Pancreas (tissue), 10 donors: ENCODE measurements at regions not wholly inside any gene's neighbourhood (a gene's known extent, or its start where the extent isn't known, plus 50 kb on each side); places are given as distances from the start of the nearest gene placed in this dataset.

ENCODE experiments used
- ATAC-seq, 4 donors: fragments of 200-7000 bp; cut with Tn5 transposase; one replicate each; pipeline versions ENCODE4 v1.8.0 to v1.9.1; 2020; ENCODE audit warnings: mild to moderate bottlenecking in 4 of 4, moderate library complexity in 4 of 4
- DNase-seq, 6 donors: peaks; one replicate each; pipeline ENCODE4 v3.0.0-alpha.2; 2020
- FAIRE-seq: peaks from 2 replicates; lab custom pipeline; 2012; peaks lifted over from hg19 to GRCh38; lab: Jason Lieb, UNC
- H3K27ac ChIP-seq, 4 donors: fragments of 200-600 bp; sonication (generic); 1 replicate in 3 of 4; 2 replicates in 1 of 4; pipeline versions ENCODE4 v1.5.0 to v1.8.0; 2020
- H3K27me3 ChIP-seq, 4 donors: fragments of 200-600 bp; one replicate each; pipeline ENCODE4 v1.8.0; 2021
- H3K36me3 ChIP-seq, 3 donors: fragments of 200-600 bp; sonication (generic) in 1 of 3; one replicate each; pipeline versions ENCODE4 v1.5.0 to v1.8.0; 2020 to 2021
- H3K4me1 ChIP-seq, 3 donors: fragments of 200-600 bp; one replicate each; pipeline ENCODE4 v1.8.0; 2021
- H3K4me3 ChIP-seq, 4 donors: fragments of 200-600 bp; sonication (generic) in 2 of 4; one replicate each; pipeline versions ENCODE4 v1.5.0 to v1.8.0; 2020 to 2021
- H3K9me3 ChIP-seq, 4 donors: fragments of 200-600 bp; one replicate each; pipeline ENCODE4 v1.8.0; 2021
- WGBS, 2 donors: extraction: QIAGEN DNeasy Blood & Tissue Kit; methylation state at CpG; one replicate each; pipeline ENCODE4 v1.1.7; 2013; 5-methylcytosine and 5-hydroxymethylcytosine counted together
- intact Hi-C, 3 donors: fragments of 100-400 bp; cut with DNase I; formaldehyde crosslinking; loops; one replicate each; pipeline versions ENCODE4 v1.11.1 to v1.14.2; 2022
- TF ChIP-seq, protein P1 (sequence below), 4 donors: fragments of 200-600 bp; sonication (generic) in 3 of 4; IDR thresholded peaks; one replicate each; pipeline versions ENCODE4 v1.5.0 to v1.8.0; 2021; ENCODE audit warnings: antibody characterized with exemption in 4 of 4
- donor health status: healthy with polysubstance abuse.
- donor health status: DM: no; HTN: no; CAD: no; lungs with moderate emphysema.
- donor health status: DM: no; HTN: no; CAD: no.
- donor health status: control.
- donor health status: control.
- donor health status: Bipolar disorder and iron deficiency.
- donor health status: DM: yes; HTN: yes; CAD: no.
- donor health status: DM: no; HTN: no; CAD: no.
- donor health status: DM: no; HTN: no; CAD: no.
- donor health status: DM: yes; HTN: yes; CAD: no.

DNA sequence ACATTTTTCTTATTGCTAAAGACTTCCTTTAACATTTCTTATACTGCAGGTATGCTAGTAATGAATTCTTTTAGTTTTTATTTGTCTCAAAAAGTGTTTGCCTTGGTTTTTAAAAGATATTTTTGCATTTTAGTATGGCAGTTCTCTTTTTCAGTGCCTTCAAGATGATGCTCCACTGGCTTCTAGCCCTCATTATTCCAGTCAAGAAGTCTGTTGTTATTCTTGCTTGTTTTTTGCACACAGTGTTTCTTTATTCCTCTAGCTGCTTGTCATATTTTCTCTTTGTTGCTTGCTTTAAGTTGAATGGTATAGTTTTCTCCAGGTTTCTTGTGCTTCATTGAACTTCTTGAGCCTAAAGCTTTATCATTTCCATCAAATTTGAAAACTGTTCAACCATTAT is 158.0 kb upstream of the SPHKAP start:
- DNase-seq (no peak), ATAC-seq (no peak), FAIRE-seq (no peak)
- Histone ChIP-seq H3K9me3 (no peaks in the 10 kb centered on the region), H3K27ac (no peak overlapping the region), H3K27me3 (no peaks in the 10 kb centered on the region), H3K4me3 (no peak overlapping the region), H3K4me1 (no peaks in the 10 kb centered on the region), H3K36me3 (no peaks in the 10 kb centered on the region)
- intact Hi-C loops, result no loop called here
- TF ChIP-seq, protein P1, sequence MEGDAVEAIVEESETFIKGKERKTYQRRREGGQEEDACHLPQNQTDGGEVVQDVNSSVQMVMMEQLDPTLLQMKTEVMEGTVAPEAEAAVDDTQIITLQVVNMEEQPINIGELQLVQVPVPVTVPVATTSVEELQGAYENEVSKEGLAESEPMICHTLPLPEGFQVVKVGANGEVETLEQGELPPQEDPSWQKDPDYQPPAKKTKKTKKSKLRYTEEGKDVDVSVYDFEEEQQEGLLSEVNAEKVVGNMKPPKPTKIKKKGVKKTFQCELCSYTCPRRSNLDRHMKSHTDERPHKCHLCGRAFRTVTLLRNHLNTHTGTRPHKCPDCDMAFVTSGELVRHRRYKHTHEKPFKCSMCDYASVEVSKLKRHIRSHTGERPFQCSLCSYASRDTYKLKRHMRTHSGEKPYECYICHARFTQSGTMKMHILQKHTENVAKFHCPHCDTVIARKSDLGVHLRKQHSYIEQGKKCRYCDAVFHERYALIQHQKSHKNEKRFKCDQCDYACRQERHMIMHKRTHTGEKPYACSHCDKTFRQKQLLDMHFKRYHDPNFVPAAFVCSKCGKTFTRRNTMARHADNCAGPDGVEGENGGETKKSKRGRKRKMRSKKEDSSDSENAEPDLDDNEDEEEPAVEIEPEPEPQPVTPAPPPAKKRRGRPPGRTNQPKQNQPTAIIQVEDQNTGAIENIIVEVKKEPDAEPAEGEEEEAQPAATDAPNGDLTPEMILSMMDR (IDR thresholded peaks at IDR 0.05), result no peak

DNA sequence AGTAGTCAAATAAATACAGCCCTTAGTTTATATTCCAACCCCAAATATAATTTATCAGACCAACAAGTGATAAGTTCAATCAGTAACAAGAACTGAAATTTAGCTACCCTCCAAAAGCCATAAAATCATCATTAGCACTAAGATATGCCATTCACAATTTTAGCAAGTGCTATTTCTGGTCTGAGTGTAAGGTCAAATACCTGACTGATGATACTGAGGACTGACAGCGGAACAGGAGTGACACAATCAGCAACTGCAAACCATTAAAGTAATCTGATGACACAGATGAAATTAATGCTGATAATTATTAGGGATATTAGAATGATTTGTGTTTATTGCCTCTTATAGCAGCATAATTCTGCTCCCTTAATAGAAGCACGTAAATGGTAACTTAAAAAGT is 152.7 kb upstream of the SPHKAP start:
- Histone ChIP-seq H3K27me3 (no peaks in the 10 kb centered on the region), H3K4me3 (no peak overlapping the region), H3K36me3 (no peaks in the 10 kb centered on the region), H3K9me3 (no peaks in the 10 kb centered on the region), H3K27ac (no peak overlapping the region), H3K4me1 (no peaks in the 10 kb centered on the region)
- intact Hi-C loops, result no loop called here
- no peak for FAIRE-seq
- DNase-seq, result no peak
- WGBS, 2 donors, result 82 to 88% methylated on average over 2 of the region's 2 CpGs
- no peak for ATAC-seq
- TF ChIP-seq, protein P1 (IDR thresholded peaks at IDR 0.05), result no peak

DNA sequence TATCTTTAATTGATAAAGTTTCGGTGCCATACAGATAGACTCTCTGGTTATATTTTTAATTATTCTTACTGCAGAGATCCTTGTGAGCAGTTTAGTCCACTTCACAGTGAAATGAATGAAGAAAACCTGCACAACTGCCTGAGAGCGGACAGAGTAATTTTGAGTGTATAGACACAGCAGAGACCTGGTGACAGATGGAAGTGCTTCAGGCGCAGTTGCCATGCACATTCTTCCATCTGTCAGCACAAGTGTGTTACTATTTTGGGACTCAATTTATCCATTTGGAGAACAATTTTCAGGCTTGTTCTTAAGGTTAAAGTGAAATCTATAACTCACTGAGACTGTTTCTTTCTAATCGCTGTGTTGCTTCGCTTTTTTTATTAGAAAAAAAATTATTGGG is 147.8 kb upstream of the SPHKAP start:
- no peak for FAIRE-seq
- Histone ChIP-seq H3K27ac (no peak overlapping the region), H3K36me3 (no peaks in the 10 kb centered on the region), H3K4me3 (no peak overlapping the region), H3K9me3 (no peaks in the 10 kb centered on the region), H3K27me3 (no peaks in the 10 kb centered on the region), H3K4me1 (no peaks in the 10 kb centered on the region)
- intact Hi-C loops, result no loop called here
- TF ChIP-seq, protein P1 (IDR thresholded peaks at IDR 0.05), result no peak
- no peak for DNase-seq
- 81 to 86% methylated on average over 5 of the region's 5 CpGs for WGBS, 2 donors
- ATAC-seq, result peak in 2 of 4 donors; percentile 60 to 76

DNA sequence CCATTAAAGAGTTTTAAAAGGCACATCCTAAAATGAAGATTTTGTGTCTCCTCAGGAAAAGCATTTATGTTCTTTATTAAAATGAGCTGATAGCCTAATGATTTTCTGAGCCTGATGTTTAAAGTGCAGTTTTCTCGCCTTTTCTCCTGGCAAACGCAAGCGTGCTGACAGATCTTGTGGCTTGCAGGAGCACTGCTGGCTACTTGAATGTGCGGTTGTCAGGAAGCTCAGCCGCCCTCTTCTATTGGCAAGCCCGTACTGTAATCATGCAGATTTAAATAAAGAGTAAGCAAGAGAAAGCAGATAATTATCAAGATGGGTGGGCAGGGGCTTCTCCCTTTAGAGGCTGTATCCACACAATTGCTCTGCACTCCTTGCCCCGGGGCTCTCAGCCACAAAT is 139.5 kb upstream of the SPHKAP start:
- no peak for FAIRE-seq
- ATAC-seq, result no peak
- 93 to 95% methylated on average over 7 of the region's 7 CpGs for WGBS, 2 donors

DNA sequence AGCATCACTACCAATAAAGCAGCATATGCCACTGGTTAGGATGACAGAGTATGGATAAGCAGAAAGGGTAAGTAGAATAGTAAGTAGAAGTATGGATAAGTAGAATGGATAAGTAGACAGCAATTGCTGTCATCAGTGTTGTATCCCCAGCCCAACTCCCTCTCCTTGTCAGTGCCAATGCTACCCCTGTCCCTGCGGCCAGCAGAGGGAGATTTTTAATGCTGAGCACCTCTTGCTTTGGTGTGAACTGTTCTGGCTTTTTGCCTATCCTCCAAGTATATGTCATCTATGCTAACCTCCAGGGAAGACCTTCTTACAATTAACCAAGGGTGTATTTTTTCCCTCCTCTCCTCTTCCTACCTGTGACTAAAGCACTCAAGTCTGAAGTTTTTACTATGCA is 136.7 kb upstream of the SPHKAP start:
- WGBS, 2 donors, result 29 to 35% methylated on average over 1 of the region's 1 CpG
- Histone ChIP-seq H3K9me3 (no peaks in the 10 kb centered on the region), H3K4me1 (no peaks in the 10 kb centered on the region), H3K27me3 (no peaks in the 10 kb centered on the region), H3K36me3 (no peaks in the 10 kb centered on the region), H3K27ac (no peak overlapping the region), H3K4me3 (no peak overlapping the region)
- intact Hi-C loops, result no loop called here
- FAIRE-seq, result no peak
- TF ChIP-seq, protein P1 (IDR thresholded peaks at IDR 0.05), result peak in 3 of 4 donors; percentile 27 to 44 (median 33)
- ATAC-seq, result peak; percentile 64 to 90 (median 82)
- DNase-seq, result peak in 4 of 6 donors; percentile 24 to 52 (median 34)

More for the DNA sequence above, 139.5 kb upstream of the SPHKAP start:
- DNase-seq, result no peak
- Histone ChIP-seq H3K36me3 (no peaks in the 10 kb centered on the region), H3K4me1 (no peaks in the 10 kb centered on the region), H3K27ac (no peak overlapping the region), H3K4me3 (no peak overlapping the region), H3K9me3 (no peaks in the 10 kb centered on the region), H3K27me3 (no peaks in the 10 kb centered on the region)
- TF ChIP-seq, protein P1 (IDR thresholded peaks at IDR 0.05), result no peak
- intact Hi-C loops, result no loop called here
